Hematopoietic multipotent progenitor cell treated with erythropoietin and hydrocortisone succinate and interleukin-3 and kit ligand, for 17 days (in vitro differentiated cells): ENCODE measurements at regions not wholly inside any gene's neighbourhood (a gene's known extent, or its start where the extent isn't known, plus 50 kb on each side); places are given as distances from the start of the nearest gene placed in this dataset.
"Not testable (repeated sequence)": the region's sequence is repeated elsewhere in the genome, so short reads cannot be mapped to it uniquely, and the experiment has no call there.

Experiments
- DNase-seq: peaks from one replicate; pipeline ENCODE4 v3.0.0-alpha.2; 2015; ENCODE audit warnings: low spot score

GRCh38 chr20:39985271-39985827 is 703.7 kb downstream of the MAFB start:
- DNase-seq: no peak

- no peak for DNase-seq
Observed at GRCh38 chr20:39983655-39984054, 705.4 kb downstream of the MAFB start.

GRCh38 chr20:39983183-39983582 is 705.9 kb downstream of the MAFB start:
- no peak for DNase-seq

- DNase-seq: no peak
Observed at GRCh38 chr20:39974966-39975501, 714.0 kb downstream of the MAFB start.

- DNase-seq: no peak
Observed at GRCh38 chr20:39968495-39968894, 720.5 kb downstream of the MAFB start.

- no peak for DNase-seq
Observed at GRCh38 chr20:39967806-39968205, 721.2 kb downstream of the MAFB start.

- DNase-seq: no peak
Observed at GRCh38 chr20:39961637-39962244, 727.3 kb downstream of the MAFB start.

- no peak for DNase-seq
Observed at GRCh38 chr20:39960522-39961428, 728.3 kb downstream of the MAFB start.

GRCh38 chr20:39957911-39958310 is 731.1 kb downstream of the MAFB start:
- not testable (repeated sequence) for DNase-seq

- no peak for DNase-seq
Observed at GRCh38 chr20:39954621-39955020, 734.4 kb downstream of the MAFB start.

GRCh38 chr20:39946931-39947330 is 742.1 kb downstream of the MAFB start:
- DNase-seq: no peak

GRCh38 chr20:39946053-39946810 is 742.8 kb downstream of the MAFB start:
- DNase-seq: no peak

GRCh38 chr20:39944861-39945260 is 744.2 kb downstream of the MAFB start:
- no peak for DNase-seq

GRCh38 chr20:39943336-39943735 is 745.7 kb downstream of the MAFB start:
- no peak for DNase-seq

GRCh38 chr20:39941245-39941644 is 747.8 kb downstream of the MAFB start:
- no peak for DNase-seq

- DNase-seq: no peak
Observed at GRCh38 chr20:39939241-39939865, 749.7 kb downstream of the MAFB start.

GRCh38 chr20:39936401-39936800 is 752.6 kb downstream of the MAFB start:
- DNase-seq: no peak

- no peak for DNase-seq
Observed at GRCh38 chr20:39935901-39936300, 753.1 kb downstream of the MAFB start.

- no peak for DNase-seq
Observed at GRCh38 chr20:39916236-39916765, 772.7 kb downstream of the MAFB start.

- no peak for DNase-seq
Observed at GRCh38 chr20:39913274-39913673, 775.8 kb downstream of the MAFB start.

- no peak for DNase-seq
Observed at GRCh38 chr20:39911497-39911896, 777.5 kb downstream of the MAFB start.
